SK-N-SH (cell line): ENCODE measurements at regions not wholly inside any gene's neighbourhood (a gene's known extent, or its start where the extent isn't known, plus 50 kb on each side); places are given as distances from the start of the nearest gene placed in this dataset.

Experiments used
- CTCF ChIA-PET: fragments of 300-600, 350-600 bp; formaldehyde crosslinking; extraction: SDS; loops from one replicate; lab custom pipeline; 2021; lab: Yijun Ruan, JAX
- POLR2A ChIA-PET: fragments of 350-600 bp; sonication (Branson Sonifier 250); formaldehyde crosslinking; extraction: SDS; loops from one replicate; lab custom pipeline; 2020; ENCODE audit warnings: antibody characterized with exemption, inconsistent platforms; lab: Yijun Ruan, JAX
- DNase-seq: peaks from one replicate; pipeline ENCODE4 v3.0.0; 2012
- H2AFZ ChIP-seq: fragments of 200-600 bp; sonication (generic); 2 replicates; pipeline ENCODE4 v1.8.1; 2016; ENCODE audit warnings: antibody characterized with exemption, mild to moderate bottlenecking, low read depth
- H3F3A ChIP-seq: fragments of 200-600 bp; sonication (generic); replicated peaks from 2 replicates; pipeline ENCODE3; 2016; ENCODE audit warnings: antibody characterized with exemption, mild to moderate bottlenecking; ENCODE audit not compliant: insufficient read depth
- H3K27ac ChIP-seq, 2 experiments: fragments of 200-500 bp in 1 of 2; fragments of 200-600 bp in 1 of 2; sonication (Bioruptor generic) in 1 of 2; sonication (generic), shearing (Covaris generic) in 1 of 2; 2 replicates each; pipeline versions ENCODE4 v1.5.1 to v1.6.1; 2014 to 2016; ENCODE audit warnings: low read depth in 2 of 2, inconsistent platforms in 1 of 2, low read length in 1 of 2, mild to moderate bottlenecking in 1 of 2, mixed read lengths in 1 of 2
- H3K27me3 ChIP-seq: fragments of 200-600 bp; sonication (generic), shearing (Covaris generic); 2 replicates; pipeline ENCODE4 v1.6.1; 2016; ENCODE audit warnings: mixed run types; ENCODE audit not compliant: insufficient read depth
- H3K36me3 ChIP-seq, 2 experiments: fragments of 200-500 bp in 1 of 2; fragments of 200-600 bp in 1 of 2; sonication (Bioruptor generic) in 1 of 2; sonication (generic) in 1 of 2; replicated peaks in 1 of 2; 2 replicates each; pipeline versions ENCODE3 to v1.5.1; 2014 to 2016; ENCODE audit warnings: low read length in 1 of 2, mild to moderate bottlenecking in 1 of 2; ENCODE audit not compliant: insufficient read depth in 2 of 2, control insufficient read depth in 1 of 2
- H3K4me1 ChIP-seq, 2 experiments: fragments of 200-500 bp in 1 of 2; fragments of 200-600 bp in 1 of 2; sonication (Bioruptor generic) in 1 of 2; sonication (generic), shearing (Covaris generic) in 1 of 2; 2 replicates each; pipeline versions ENCODE4 v1.5.1 to v1.6.1; 2014 to 2016; ENCODE audit warnings: low read depth in 1 of 2, low read length in 1 of 2, mixed run types in 1 of 2; ENCODE audit not compliant: insufficient read depth in 2 of 2, control insufficient read depth in 1 of 2
- H3K4me2 ChIP-seq: fragments of 200-600 bp; sonication (generic), shearing (Covaris generic); 2 replicates; pipeline ENCODE4 v1.6.1; 2017; ENCODE audit warnings: mixed run types
- H3K4me3 ChIP-seq, 2 experiments: fragments of 200-500 bp in 1 of 2; fragments of 200-600 bp in 1 of 2; sonication (Bioruptor generic) in 1 of 2; sonication (generic), shearing (Covaris generic) in 1 of 2; 2 replicates each; pipeline versions ENCODE4 v1.5.1 to v1.8.1; 2014 to 2016; ENCODE audit warnings: low read depth in 2 of 2, inconsistent platforms in 1 of 2, low read length in 1 of 2, mild to moderate bottlenecking in 1 of 2, mixed read lengths in 1 of 2, moderate library complexity in 1 of 2
- H3K79me2 ChIP-seq: fragments of 200-600 bp; sonication (generic); 2 replicates; pipeline ENCODE4 v1.8.1; 2017; ENCODE audit warnings: mild to moderate bottlenecking; ENCODE audit not compliant: insufficient read depth
- H3K9ac ChIP-seq: fragments of 200-600 bp; sonication (generic); 2 replicates; pipeline ENCODE4 v1.6.1; 2017; ENCODE audit warnings: mixed run types
- H3K9me2 ChIP-seq: fragments of 200-600 bp; sonication (generic); 2 replicates; pipeline ENCODE4 v1.6.1; 2017; ENCODE audit warnings: mixed run types
- H3K9me3 ChIP-seq: fragments of 200-600 bp; sonication (generic); 2 replicates; pipeline ENCODE4 v1.6.1; 2017; ENCODE audit warnings: mixed run types, mild to moderate bottlenecking, moderate library complexity
- H4K20me1 ChIP-seq: fragments of 200-600 bp; sonication (generic); 2 replicates; pipeline ENCODE4 v1.6.1; 2017; ENCODE audit warnings: mild to moderate bottlenecking, mixed run types; ENCODE audit not compliant: insufficient read depth
- CTCF ChIP-seq: fragments of 200-600 bp; sonication (generic); IDR thresholded peaks from 2 replicates; pipeline ENCODE4 v1.6.1; 2017; ENCODE audit warnings: antibody characterized with exemption, mild to moderate bottlenecking, moderate library complexity
- EZH2phosphoT487 ChIP-seq: fragments of 200-600 bp; sonication (generic); IDR thresholded peaks from 2 replicates; pipeline ENCODE4 v1.6.1; 2017; ENCODE audit warnings: low read depth, mixed run types, mild to moderate bottlenecking, antibody characterized with exemption, moderate library complexity, borderline replicate concordance
- FOXJ3 ChIP-seq: sonication (generic); formaldehyde crosslinking; IDR thresholded peaks from 2 replicates; pipeline ENCODE4 v1.5.1; 2020; ENCODE audit warnings: mild to moderate bottlenecking, missing genetic modification reagents
- GABPA ChIP-seq: IDR thresholded peaks from 2 replicates; pipeline ENCODE4 v1.4.0; 2012; ENCODE audit warnings: low read depth, mild to moderate bottlenecking
- JUND ChIP-seq: IDR thresholded peaks from 2 replicates; pipeline ENCODE4 v1.4.0; 2012
- MXI1 ChIP-seq: IDR thresholded peaks from 2 replicates; pipeline ENCODE4 v1.6.1; 2012; ENCODE audit warnings: mild to moderate bottlenecking, low read depth, low read length, improper control_type of control experiment
- NFIC ChIP-seq: IDR thresholded peaks from 2 replicates; pipeline ENCODE4 v1.4.0; 2012; ENCODE audit warnings: borderline replicate concordance
- NRF1 ChIP-seq: IDR thresholded peaks from 2 replicates; pipeline ENCODE4 v1.6.1; 2012; ENCODE audit warnings: low read depth, mild to moderate bottlenecking, low read length
- POLR2AphosphoS5 ChIP-seq: IDR thresholded peaks from 2 replicates; pipeline ENCODE4 v1.6.1; 2012; ENCODE audit warnings: low read depth, low read length
- RAD21 ChIP-seq: IDR thresholded peaks from 2 replicates; pipeline ENCODE4 v1.6.1; 2012; ENCODE audit warnings: mild to moderate bottlenecking, low read length
- RCOR1 ChIP-seq: fragments of 150-350 bp; IDR thresholded peaks from 2 replicates; pipeline ENCODE4 v1.6.1; 2017; ENCODE audit warnings: antibody characterized with exemption, low read length
- RFX5 ChIP-seq: IDR thresholded peaks from 2 replicates; pipeline ENCODE4 v1.6.1; 2012; ENCODE audit warnings: mild to moderate bottlenecking, improper control_type of control experiment, low read length
- SIN3A ChIP-seq: IDR thresholded peaks from 2 replicates; pipeline ENCODE4 v1.6.1; 2012; ENCODE audit warnings: low read depth, mild to moderate bottlenecking, low read length, moderate library complexity, borderline replicate concordance
- SMC3 ChIP-seq: IDR thresholded peaks from 2 replicates; pipeline ENCODE4 v1.6.1; 2012; ENCODE audit warnings: low read depth, low read length, improper control_type of control experiment
- TAF1 ChIP-seq: IDR thresholded peaks from 2 replicates; pipeline ENCODE4 v1.6.1; 2012; ENCODE audit warnings: low read depth, mild to moderate bottlenecking, low read length, moderate library complexity, borderline replicate concordance
- WGBS: methylation state at CpG from one replicate; pipeline ENCODE4 v1.1.6; 2017; ENCODE audit warnings: low lambda C conversion rate; 5-methylcytosine and 5-hydroxymethylcytosine counted together
- TF ChIP-seq, protein P1 (sequence below): IDR thresholded peaks from 2 replicates; pipeline ENCODE4; 2012
- TF ChIP-seq, protein P2 (sequence below): IDR thresholded peaks from 2 replicates; pipeline ENCODE4 v1.4.0; 2012; ENCODE audit warnings: low read depth, borderline replicate concordance
- TF ChIP-seq, protein P3 (sequence below): IDR thresholded peaks from 2 replicates; pipeline ENCODE4 v1.6.1; 2012; ENCODE audit warnings: mild to moderate bottlenecking, low read depth, low read length, moderate library complexity

DNA sequence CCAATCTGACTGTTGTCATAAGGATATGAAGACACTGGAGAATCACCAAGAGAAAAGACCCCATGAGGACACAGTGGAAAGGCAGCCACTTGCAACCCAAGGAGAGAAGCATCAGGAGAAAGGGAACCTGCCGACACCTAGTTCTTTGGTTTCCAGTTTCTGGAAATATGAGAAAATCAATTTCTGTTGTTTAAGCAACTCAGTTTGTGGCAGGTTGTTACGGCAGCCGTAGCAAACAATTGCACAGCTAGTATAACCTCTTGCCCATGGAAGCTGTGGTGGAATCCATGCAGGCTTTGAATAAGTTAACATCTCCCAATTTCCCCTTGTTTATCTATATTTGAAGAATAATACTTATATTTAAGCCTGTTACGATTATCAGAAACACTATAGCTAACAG is 1103.0 kb upstream of the PHF14 start:
- POLR2A ChIA-PET = no interaction called here
- Histone ChIP-seq H3K4me2 (no peak overlapping the region), H3K4me1 (no peaks in the 10 kb centered on the region), H3K9ac (no peak overlapping the region), H3K36me3 (no peaks in the 10 kb centered on the region), H2AFZ (no peak overlapping the region), H3K27me3 (no peaks in the 10 kb centered on the region), H3F3A (no peaks in the 10 kb centered on the region), H3K79me2 (no peaks in the 10 kb centered on the region), H4K20me1 (no peaks in the 10 kb centered on the region), H3K4me3 (no peak overlapping the region), H3K9me2 (no peaks in the 10 kb centered on the region), H3K27ac (no peak overlapping the region), H3K9me3 (peaks cover 10% of the 10 kb centered on the region; the same call in 1 of the 2 replicates)
- CTCF ChIA-PET = no interaction called here
- DNase-seq = no peak
- WGBS = 57% methylated on average over 4 of the region's 4 CpGs
- TF ChIP-seq MXI1 (no peak), EZH2phosphoT487 (no peak), SMC3 (no peak), FOXJ3 (CRISPR knock-in tag) (no peak), NRF1 (no peak), RCOR1 (no peak)
- TF ChIP-seq, protein P1, sequence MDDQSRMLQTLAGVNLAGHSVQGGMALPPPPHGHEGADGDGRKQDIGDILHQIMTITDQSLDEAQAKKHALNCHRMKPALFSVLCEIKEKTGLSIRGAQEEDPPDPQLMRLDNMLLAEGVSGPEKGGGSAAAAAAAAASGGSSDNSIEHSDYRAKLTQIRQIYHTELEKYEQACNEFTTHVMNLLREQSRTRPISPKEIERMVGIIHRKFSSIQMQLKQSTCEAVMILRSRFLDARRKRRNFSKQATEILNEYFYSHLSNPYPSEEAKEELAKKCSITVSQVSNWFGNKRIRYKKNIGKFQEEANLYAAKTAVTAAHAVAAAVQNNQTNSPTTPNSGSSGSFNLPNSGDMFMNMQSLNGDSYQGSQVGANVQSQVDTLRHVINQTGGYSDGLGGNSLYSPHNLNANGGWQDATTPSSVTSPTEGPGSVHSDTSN = no peak

GRCh38 chr7:9874182-9874581 is 1099.5 kb upstream of the PHF14 start:
- no peak for DNase-seq
- TF ChIP-seq, protein P2, sequence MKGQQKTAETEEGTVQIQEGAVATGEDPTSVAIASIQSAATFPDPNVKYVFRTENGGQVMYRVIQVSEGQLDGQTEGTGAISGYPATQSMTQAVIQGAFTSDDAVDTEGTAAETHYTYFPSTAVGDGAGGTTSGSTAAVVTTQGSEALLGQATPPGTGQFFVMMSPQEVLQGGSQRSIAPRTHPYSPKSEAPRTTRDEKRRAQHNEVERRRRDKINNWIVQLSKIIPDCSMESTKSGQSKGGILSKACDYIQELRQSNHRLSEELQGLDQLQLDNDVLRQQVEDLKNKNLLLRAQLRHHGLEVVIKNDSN = no peak
- TF ChIP-seq, protein P3, sequence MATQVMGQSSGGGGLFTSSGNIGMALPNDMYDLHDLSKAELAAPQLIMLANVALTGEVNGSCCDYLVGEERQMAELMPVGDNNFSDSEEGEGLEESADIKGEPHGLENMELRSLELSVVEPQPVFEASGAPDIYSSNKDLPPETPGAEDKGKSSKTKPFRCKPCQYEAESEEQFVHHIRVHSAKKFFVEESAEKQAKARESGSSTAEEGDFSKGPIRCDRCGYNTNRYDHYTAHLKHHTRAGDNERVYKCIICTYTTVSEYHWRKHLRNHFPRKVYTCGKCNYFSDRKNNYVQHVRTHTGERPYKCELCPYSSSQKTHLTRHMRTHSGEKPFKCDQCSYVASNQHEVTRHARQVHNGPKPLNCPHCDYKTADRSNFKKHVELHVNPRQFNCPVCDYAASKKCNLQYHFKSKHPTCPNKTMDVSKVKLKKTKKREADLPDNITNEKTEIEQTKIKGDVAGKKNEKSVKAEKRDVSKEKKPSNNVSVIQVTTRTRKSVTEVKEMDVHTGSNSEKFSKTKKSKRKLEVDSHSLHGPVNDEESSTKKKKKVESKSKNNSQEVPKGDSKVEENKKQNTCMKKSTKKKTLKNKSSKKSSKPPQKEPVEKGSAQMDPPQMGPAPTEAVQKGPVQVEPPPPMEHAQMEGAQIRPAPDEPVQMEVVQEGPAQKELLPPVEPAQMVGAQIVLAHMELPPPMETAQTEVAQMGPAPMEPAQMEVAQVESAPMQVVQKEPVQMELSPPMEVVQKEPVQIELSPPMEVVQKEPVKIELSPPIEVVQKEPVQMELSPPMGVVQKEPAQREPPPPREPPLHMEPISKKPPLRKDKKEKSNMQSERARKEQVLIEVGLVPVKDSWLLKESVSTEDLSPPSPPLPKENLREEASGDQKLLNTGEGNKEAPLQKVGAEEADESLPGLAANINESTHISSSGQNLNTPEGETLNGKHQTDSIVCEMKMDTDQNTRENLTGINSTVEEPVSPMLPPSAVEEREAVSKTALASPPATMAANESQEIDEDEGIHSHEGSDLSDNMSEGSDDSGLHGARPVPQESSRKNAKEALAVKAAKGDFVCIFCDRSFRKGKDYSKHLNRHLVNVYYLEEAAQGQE = no peak
- no peak for TF ChIP-seq TAF1
- no peak for TF ChIP-seq POLR2AphosphoS5
- TF ChIP-seq NRF1 = no peak
- no peak for TF ChIP-seq SIN3A
- TF ChIP-seq CTCF = no peak
- no peak for TF ChIP-seq JUND
- no peak for TF ChIP-seq GABPA
- no peak for TF ChIP-seq RAD21
- TF ChIP-seq SMC3 = no peak
- TF ChIP-seq NFIC = no peak
- TF ChIP-seq RFX5 = no peak
- 46% methylated on average over 1 of the region's 1 CpG for WGBS
- H4K20me1 ChIP-seq = no peaks in the 10 kb centered on the region
- no peak overlapping the region for H3K9ac ChIP-seq
- H3K9me2 ChIP-seq = no peaks in the 10 kb centered on the region
- no peak overlapping the region for H2AFZ ChIP-seq
- H3K36me3 ChIP-seq = no peaks in the 10 kb centered on the region
- CTCF ChIA-PET = no interaction called here
- H3K27me3 ChIP-seq = no peaks in the 10 kb centered on the region
- H3K9me3 ChIP-seq = peaks cover 21% of the 10 kb centered on the region; the same call in 1 of the 2 replicates
- H3K79me2 ChIP-seq = no peaks in the 10 kb centered on the region
- POLR2A ChIA-PET = no interaction called here
- H3K4me1 ChIP-seq = no peaks in the 10 kb centered on the region
- no peak overlapping the region for H3K4me3 ChIP-seq
- H3F3A ChIP-seq = no peaks in the 10 kb centered on the region
- no peak overlapping the region for H3K27ac ChIP-seq
- H3K4me2 ChIP-seq = no peak overlapping the region
